ENCODE measurements at regions not wholly inside any gene's neighbourhood (a gene's known extent, or its start where the extent isn't known, plus 50 kb on each side); places are given as distances from the start of the nearest gene placed in this dataset.
A peak's percentile ranks its signal among the peaks of the same experiment; 100 is the strongest.

- H3K36me3 ChIP-seq (ENCODE audit: insufficient read depth, low read length), result no peaks in the 10 kb centered on the region
- no peak overlapping the region for H3K4me2 ChIP-seq (ENCODE audit: insufficient read depth, low read length)
- no peak for DNase-seq (ENCODE audit: insufficient read length, low spot score, missing footprints)
- no peaks in the 10 kb centered on the region for H3K9me3 ChIP-seq (ENCODE audit: low read depth, low read length)
- no peaks in the 10 kb centered on the region for H3K27me3 ChIP-seq (ENCODE audit: insufficient read depth, low read length)
- H3K4me1 ChIP-seq (ENCODE audit: insufficient read depth, low read length), result no peaks in the 10 kb centered on the region
- no peak for TF ChIP-seq CTCF (IDR thresholded peaks at IDR 0.05; ENCODE audit: extremely low read depth, low read depth, low read length)
- no peak overlapping the region for H3K27ac ChIP-seq (ENCODE audit: low read depth, low read length)
- H3K79me2 ChIP-seq (ENCODE audit: insufficient read depth, low read length), result no peaks in the 10 kb centered on the region
- no peak overlapping the region for H2AFZ ChIP-seq (ENCODE audit: low read length)
- H3K4me3 ChIP-seq (ENCODE audit: insufficient read depth, low read length), result no peak overlapping the region
- no peaks in the 10 kb centered on the region for H4K20me1 ChIP-seq (ENCODE audit: insufficient read depth, low read length)
Observed at GRCh38 chr21:16993416-16994038, 519.3 kb upstream of the CXADR start.

- Histone ChIP-seq H4K20me1 (ENCODE audit: insufficient read depth, low read length) (no peaks in the 10 kb centered on the region), H2AFZ (ENCODE audit: low read length) (no peak overlapping the region), H3K4me2 (ENCODE audit: insufficient read depth, low read length) (peak overlapping the region; percentile 84), H3K36me3 (ENCODE audit: insufficient read depth, low read length) (no peaks in the 10 kb centered on the region), H3K4me3 (ENCODE audit: insufficient read depth, low read length) (peak overlapping the region; percentile 66), H3K27me3 (ENCODE audit: insufficient read depth, low read length) (no peaks in the 10 kb centered on the region), H3K79me2 (ENCODE audit: insufficient read depth, low read length) (no peaks in the 10 kb centered on the region), H3K4me1 (ENCODE audit: insufficient read depth, low read length) (peaks cover 15% of the 10 kb centered on the region), H3K27ac (ENCODE audit: low read depth, low read length) (peak overlapping the region; percentile 72), H3K9me3 (ENCODE audit: low read depth, low read length) (no peaks in the 10 kb centered on the region)
- no peak for TF ChIP-seq CTCF (IDR thresholded peaks at IDR 0.05; ENCODE audit: extremely low read depth, low read depth, low read length)
- DNase-seq (ENCODE audit: insufficient read length, low spot score, missing footprints), result no peak
Observed at GRCh38 chr21:17002594-17003257, 510.1 kb upstream of the CXADR start.

- H3K9me3 ChIP-seq (ENCODE audit: low read depth, low read length), result no peaks in the 10 kb centered on the region
- peak overlapping the region; percentile 84 for H3K4me2 ChIP-seq (ENCODE audit: insufficient read depth, low read length)
- H2AFZ ChIP-seq (ENCODE audit: low read length), result no peak overlapping the region
- H3K36me3 ChIP-seq (ENCODE audit: insufficient read depth, low read length), result no peaks in the 10 kb centered on the region
- H3K27ac ChIP-seq (ENCODE audit: low read depth, low read length), result peak overlapping the region; percentile 80
- no peak for DNase-seq (ENCODE audit: insufficient read length, low spot score, missing footprints)
- no peaks in the 10 kb centered on the region for H3K27me3 ChIP-seq (ENCODE audit: insufficient read depth, low read length)
- H3K4me3 ChIP-seq (ENCODE audit: insufficient read depth, low read length), result peak overlapping the region; percentile 66
- no peaks in the 10 kb centered on the region for H3K79me2 ChIP-seq (ENCODE audit: insufficient read depth, low read length)
- H3K4me1 ChIP-seq (ENCODE audit: insufficient read depth, low read length), result peaks cover 15% of the 10 kb centered on the region
- H4K20me1 ChIP-seq (ENCODE audit: insufficient read depth, low read length), result no peaks in the 10 kb centered on the region
- TF ChIP-seq CTCF (IDR thresholded peaks at IDR 0.05; ENCODE audit: extremely low read depth, low read depth, low read length), result no peak
Observed at GRCh38 chr21:17003258-17003615, 509.6 kb upstream of the CXADR start.

- Histone ChIP-seq H3K4me3 (ENCODE audit: insufficient read depth, low read length) (peak overlapping the region; percentile 66), H3K9me3 (ENCODE audit: low read depth, low read length) (no peaks in the 10 kb centered on the region), H2AFZ (ENCODE audit: low read length) (peak overlapping the region; percentile 2), H3K79me2 (ENCODE audit: insufficient read depth, low read length) (no peaks in the 10 kb centered on the region), H3K4me2 (ENCODE audit: insufficient read depth, low read length) (peak overlapping the region; percentile 84), H3K36me3 (ENCODE audit: insufficient read depth, low read length) (no peaks in the 10 kb centered on the region), H4K20me1 (ENCODE audit: insufficient read depth, low read length) (no peaks in the 10 kb centered on the region), H3K27me3 (ENCODE audit: insufficient read depth, low read length) (no peaks in the 10 kb centered on the region), H3K4me1 (ENCODE audit: insufficient read depth, low read length) (peaks cover 15% of the 10 kb centered on the region), H3K27ac (ENCODE audit: low read depth, low read length) (peak overlapping the region; percentile 80)
- no peak for DNase-seq (ENCODE audit: insufficient read length, low spot score, missing footprints)
- no peak for TF ChIP-seq CTCF (IDR thresholded peaks at IDR 0.05; ENCODE audit: extremely low read depth, low read depth, low read length)
Observed at GRCh38 chr21:17003763-17004373, 509.0 kb upstream of the CXADR start.
